ENCODE measurements at regions not wholly inside any gene's neighbourhood (a gene's known extent, or its start where the extent isn't known, plus 50 kb on each side); places are given as distances from the start of the nearest gene placed in this dataset.
A peak's percentile ranks its signal among the peaks of the same experiment; 100 is the strongest.

DNA sequence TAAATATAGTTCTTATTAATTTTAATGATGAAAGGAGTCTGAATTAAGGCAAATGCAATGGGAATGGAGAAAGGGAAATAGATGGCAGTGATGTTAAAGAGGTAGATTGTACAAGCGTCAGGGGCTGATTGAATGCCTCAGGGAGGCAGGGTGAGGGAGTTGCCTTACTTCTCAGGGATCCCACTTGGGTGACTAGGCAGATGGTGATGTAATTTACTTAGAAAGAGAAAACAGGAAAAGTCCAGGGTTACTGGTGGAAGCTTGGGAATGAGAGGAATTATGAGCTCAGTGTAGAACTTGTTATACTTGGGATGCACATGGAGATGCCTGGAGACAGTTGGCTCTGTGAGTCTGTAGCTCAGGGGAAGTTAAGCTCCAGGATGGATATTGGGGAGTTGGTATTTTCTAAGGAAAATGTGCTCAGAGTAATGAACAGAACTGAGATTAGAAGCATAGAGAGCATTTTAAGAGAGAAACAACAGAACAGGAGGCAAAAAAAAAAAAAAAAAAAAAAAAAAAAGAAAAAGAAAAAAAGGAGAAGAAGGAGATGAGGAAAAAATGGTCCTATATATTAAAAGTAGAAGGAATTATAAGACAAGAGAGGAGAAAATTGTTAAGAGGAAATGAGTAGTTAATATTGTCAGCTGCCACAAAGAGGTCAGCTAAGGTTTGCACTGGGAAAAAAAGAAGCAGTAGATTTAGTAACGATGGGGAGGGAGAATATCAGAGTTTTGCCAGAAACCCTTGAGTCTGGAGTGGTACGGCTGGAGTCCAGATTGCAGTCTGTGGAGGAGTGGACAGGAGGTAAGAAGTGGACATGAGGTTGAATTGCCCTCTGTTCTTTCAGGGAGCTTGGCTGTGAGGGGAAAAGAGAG, 88.0 kb upstream of the ELL2 start:
- Histone ChIP-seq H3K4me1 (peaks cover 0 to 5% (median 0%) of the 10 kb centered on the region in 4 donors), H3K27ac (no peak overlapping the region), H3K9me3 (no peaks in the 10 kb centered on the region), H3K4me3 (no peak overlapping the region), H3K27me3 (no peaks in the 10 kb centered on the region), H3K36me3 (no peaks in the 10 kb centered on the region)
- no peak for TF ChIP-seq POLR2A (IDR thresholded peaks at IDR 0.05)
- TF ChIP-seq, protein P1, sequence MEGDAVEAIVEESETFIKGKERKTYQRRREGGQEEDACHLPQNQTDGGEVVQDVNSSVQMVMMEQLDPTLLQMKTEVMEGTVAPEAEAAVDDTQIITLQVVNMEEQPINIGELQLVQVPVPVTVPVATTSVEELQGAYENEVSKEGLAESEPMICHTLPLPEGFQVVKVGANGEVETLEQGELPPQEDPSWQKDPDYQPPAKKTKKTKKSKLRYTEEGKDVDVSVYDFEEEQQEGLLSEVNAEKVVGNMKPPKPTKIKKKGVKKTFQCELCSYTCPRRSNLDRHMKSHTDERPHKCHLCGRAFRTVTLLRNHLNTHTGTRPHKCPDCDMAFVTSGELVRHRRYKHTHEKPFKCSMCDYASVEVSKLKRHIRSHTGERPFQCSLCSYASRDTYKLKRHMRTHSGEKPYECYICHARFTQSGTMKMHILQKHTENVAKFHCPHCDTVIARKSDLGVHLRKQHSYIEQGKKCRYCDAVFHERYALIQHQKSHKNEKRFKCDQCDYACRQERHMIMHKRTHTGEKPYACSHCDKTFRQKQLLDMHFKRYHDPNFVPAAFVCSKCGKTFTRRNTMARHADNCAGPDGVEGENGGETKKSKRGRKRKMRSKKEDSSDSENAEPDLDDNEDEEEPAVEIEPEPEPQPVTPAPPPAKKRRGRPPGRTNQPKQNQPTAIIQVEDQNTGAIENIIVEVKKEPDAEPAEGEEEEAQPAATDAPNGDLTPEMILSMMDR (IDR thresholded peaks at IDR 0.05) = no peak
- DNase-seq = no peak

DNA sequence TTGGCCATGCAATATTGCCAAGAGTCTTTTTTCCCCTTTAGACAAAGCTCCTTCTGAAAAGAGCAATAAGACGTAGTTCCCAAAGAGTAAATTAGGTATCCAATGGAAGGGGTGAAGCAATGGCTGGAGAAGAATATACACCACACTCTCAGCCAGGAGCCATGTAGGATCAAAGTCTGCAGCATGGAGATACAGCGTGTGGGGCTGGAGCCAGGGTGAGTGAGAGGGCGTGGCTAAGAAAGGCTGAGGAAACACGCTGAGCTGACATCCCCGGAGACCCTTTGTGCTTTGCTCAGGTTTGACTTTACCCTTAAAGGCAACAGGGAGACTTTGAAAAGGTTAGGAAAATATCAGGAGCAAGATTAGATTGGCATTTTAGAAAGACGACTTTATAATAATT, 87.1 kb upstream of the ELL2 start:
- peaks cover 0 to 5% (median 0%) of the 10 kb centered on the region in 4 donors for H3K4me1 ChIP-seq
- TF ChIP-seq POLR2A (IDR thresholded peaks at IDR 0.05) = no peak
- TF ChIP-seq, protein P1 (IDR thresholded peaks at IDR 0.05) = no peak
- H3K27me3 ChIP-seq = no peaks in the 10 kb centered on the region
- H3K27ac ChIP-seq = no peak overlapping the region
- H3K4me3 ChIP-seq = no peak overlapping the region
- H3K9me3 ChIP-seq = no peaks in the 10 kb centered on the region
- H3K36me3 ChIP-seq = no peaks in the 10 kb centered on the region
- peak in 2 of 3 donors; percentile 47 to 60 for DNase-seq

DNA sequence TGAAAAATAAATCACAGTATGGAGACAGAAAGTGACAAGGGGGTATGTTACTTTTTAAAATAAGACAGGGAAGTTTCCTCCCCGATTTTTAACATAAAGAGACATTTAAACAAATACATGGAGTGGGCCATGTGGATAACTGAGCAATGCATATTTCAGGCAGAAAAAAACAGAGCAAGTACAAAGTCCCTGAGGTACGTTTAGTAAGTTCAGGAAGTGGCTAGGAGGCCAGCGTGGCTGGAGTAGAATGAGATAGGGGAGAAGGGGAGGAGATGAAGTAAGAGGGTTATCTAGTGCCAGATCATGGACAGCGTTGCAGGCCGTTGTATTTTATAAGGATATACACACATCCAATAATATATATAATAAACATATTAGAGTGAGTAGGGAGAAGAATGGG, 84.2 kb upstream of the ELL2 start:
- Histone ChIP-seq H3K36me3 (no peaks in the 10 kb centered on the region), H3K27ac (no peak overlapping the region), H3K9me3 (no peaks in the 10 kb centered on the region), H3K4me1 (peaks cover 0 to 5% (median 0%) of the 10 kb centered on the region in 4 donors), H3K4me3 (no peak overlapping the region), H3K27me3 (no peaks in the 10 kb centered on the region)
- TF ChIP-seq, protein P1 (IDR thresholded peaks at IDR 0.05) = no peak
- TF ChIP-seq POLR2A (IDR thresholded peaks at IDR 0.05) = no peak
- DNase-seq = no peak

DNA sequence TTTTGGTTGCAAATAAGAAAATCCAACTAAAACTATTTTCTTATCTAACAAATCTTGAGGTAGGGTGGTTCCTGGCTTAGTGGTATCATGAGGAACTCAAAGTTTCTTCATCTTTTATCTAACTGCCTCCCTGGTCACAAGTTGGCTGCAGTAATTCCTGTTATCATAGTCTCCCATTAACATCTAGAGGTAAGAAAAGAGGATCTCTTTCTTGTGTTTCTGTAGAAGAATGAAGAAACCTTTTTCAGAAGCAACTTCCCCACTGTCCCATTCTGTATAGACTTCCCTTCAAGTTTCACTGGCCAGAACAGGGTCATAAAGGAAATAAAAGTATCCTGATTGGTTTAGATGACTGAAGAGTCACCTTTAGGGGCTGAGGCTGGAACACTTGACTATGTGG, 81.8 kb upstream of the ELL2 start:
- DNase-seq = no peak

DNA sequence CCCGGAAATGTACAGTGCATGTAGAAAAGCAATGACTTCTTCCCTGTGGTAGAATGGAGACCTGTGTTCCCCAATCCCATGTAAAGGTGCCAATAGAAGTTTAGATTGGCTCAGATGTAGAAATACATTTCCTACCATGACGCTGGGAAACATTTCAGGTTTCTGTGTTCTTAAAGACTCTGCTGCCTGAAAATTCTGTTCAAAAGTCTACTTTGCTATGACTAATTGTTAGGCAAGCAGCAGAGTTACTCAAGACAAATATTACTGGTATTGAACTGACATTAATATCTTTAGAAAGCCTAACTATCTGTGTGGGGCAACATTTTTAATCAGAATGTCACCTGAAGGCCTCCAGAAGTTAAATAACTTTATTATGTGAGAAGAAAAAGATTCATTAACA, 75.5 kb upstream of the ELL2 start:
- no peak for DNase-seq
- H3K27ac ChIP-seq = no peak overlapping the region
- no peak overlapping the region for H3K4me3 ChIP-seq
- no peaks in the 10 kb centered on the region for H3K36me3 ChIP-seq
- no peaks in the 10 kb centered on the region for H3K9me3 ChIP-seq
- TF ChIP-seq POLR2A (IDR thresholded peaks at IDR 0.05) = no peak
- TF ChIP-seq, protein P1 (IDR thresholded peaks at IDR 0.05) = no peak
- H3K4me1 ChIP-seq = no peaks in the 10 kb centered on the region
- no peaks in the 10 kb centered on the region for H3K27me3 ChIP-seq

More for the DNA sequence above, 81.8 kb upstream of the ELL2 start:
- no peaks in the 10 kb centered on the region for H3K27me3 ChIP-seq
- H3K4me3 ChIP-seq = no peak overlapping the region
- H3K27ac ChIP-seq = no peak overlapping the region
- H3K9me3 ChIP-seq = no peaks in the 10 kb centered on the region
- TF ChIP-seq, protein P1 (IDR thresholded peaks at IDR 0.05) = no peak
- no peak for TF ChIP-seq POLR2A (IDR thresholded peaks at IDR 0.05)
- H3K4me1 ChIP-seq = peaks cover 0 to 1% (median 0%) of the 10 kb centered on the region in 4 donors
- H3K36me3 ChIP-seq = no peaks in the 10 kb centered on the region
